HAP-1 (cell line): ENCODE measurements at regions not wholly inside any gene's neighbourhood (a gene's known extent, or its start where the extent isn't known, plus 50 kb on each side); places are given as distances from the start of the nearest gene placed in this dataset.

ENCODE experiments used
- DNase-seq, 2 experiments: peaks; one replicate each; pipeline ENCODE4 v3.0.0-alpha.2; 2016 to 2020; ENCODE audit warnings: low spot score in 2 of 2
- H3K27me3 ChIP-seq: fragments of 250-450 bp; sonication (Bioruptor Pico); 2 replicates; pipeline ENCODE4 v1.5.1; 2020; ENCODE audit warnings: low read depth, mild to moderate bottlenecking, moderate library complexity
- H3K36me3 ChIP-seq: fragments of 250-450 bp; sonication (Bioruptor Pico); replicated peaks from 2 replicates; pipeline ENCODE4 v1.5.1; 2020; ENCODE audit warnings: mild to moderate bottlenecking
- H3K4me1 ChIP-seq: fragments of 250-450 bp; sonication (Bioruptor Pico); 2 replicates; pipeline ENCODE4 v1.5.1; 2020; ENCODE audit warnings: mild to moderate bottlenecking
- H3K4me3 ChIP-seq: fragments of 250-450 bp; sonication (Bioruptor Pico); 2 replicates; pipeline ENCODE4 v1.5.1; 2020; ENCODE audit warnings: mild to moderate bottlenecking, moderate library complexity
- H3K9me3 ChIP-seq: fragments of 250-450 bp; sonication (Bioruptor Pico); 2 replicates; pipeline ENCODE4 v1.5.1; 2020; ENCODE audit warnings: mild to moderate bottlenecking, moderate library complexity
- in situ Hi-C: fragments of 300-500 bp; cut with MboI; formaldehyde crosslinking; loops from 3 replicates; pipeline ENCODE4 v1.14.3; 2020; ENCODE audit warnings: low sequenced_read_pairs, inconsistent platforms, mixed read lengths

DNA sequence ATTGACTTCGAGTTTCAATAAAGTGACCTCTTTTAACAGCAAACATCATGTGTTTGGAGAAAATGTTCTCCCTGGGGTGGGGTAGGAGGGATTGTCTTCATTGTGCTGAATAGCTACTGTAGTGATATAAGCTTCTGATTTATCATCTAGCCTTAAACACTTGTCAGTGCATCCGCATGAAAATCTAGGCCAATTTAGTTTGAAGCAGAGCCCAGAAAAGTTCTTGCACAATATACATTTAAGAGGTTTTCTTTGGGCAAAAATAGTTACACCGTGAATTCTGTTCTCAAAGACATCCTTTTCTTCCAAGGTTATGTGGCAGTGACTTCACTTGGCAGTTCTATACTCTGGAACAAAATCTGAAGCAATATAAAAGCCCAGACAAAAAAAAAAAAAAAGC, 136.0 kb upstream of the IFNG-AS1 start:
- Histone ChIP-seq H3K4me3 (no peak overlapping the region), H3K9me3 (no peaks in the 10 kb centered on the region; the same call in 1 of the 2 replicates), H3K27me3 (0 out of 2 replicates have a peak, but pooled peaks cover 4% of the 10 kb centered on the region), H3K4me1 (no peaks in the 10 kb centered on the region), H3K36me3 (no peaks in the 10 kb centered on the region)
- DNase-seq = no peak
- in situ Hi-C loops = no loop called here

DNA sequence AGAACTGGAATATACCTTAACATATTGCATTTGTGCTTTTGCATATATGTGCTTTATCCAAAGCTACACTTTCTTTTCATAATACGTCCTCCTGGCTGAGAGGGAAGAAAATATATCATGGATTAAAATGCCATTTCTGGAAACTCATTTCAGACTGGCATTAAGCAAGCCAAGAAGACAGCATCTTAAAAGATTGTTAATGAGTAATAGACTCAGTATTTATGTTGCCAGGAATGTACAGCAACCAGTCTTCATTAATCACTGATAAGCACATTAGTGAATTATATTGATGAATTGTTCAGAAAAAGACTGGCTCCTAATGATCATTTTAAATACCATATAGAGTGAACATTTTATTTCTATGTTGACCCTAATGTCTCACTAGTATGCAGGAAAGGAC, 134.9 kb upstream of the IFNG-AS1 start:
- in situ Hi-C loops = no loop called here
- Histone ChIP-seq H3K4me1 (no peaks in the 10 kb centered on the region), H3K27me3 (0 out of 2 replicates have a peak, but pooled peaks cover 4% of the 10 kb centered on the region), H3K36me3 (no peaks in the 10 kb centered on the region), H3K4me3 (no peak overlapping the region), H3K9me3 (no peaks in the 10 kb centered on the region; the same call in 1 of the 2 replicates)
- no peak for DNase-seq

DNA sequence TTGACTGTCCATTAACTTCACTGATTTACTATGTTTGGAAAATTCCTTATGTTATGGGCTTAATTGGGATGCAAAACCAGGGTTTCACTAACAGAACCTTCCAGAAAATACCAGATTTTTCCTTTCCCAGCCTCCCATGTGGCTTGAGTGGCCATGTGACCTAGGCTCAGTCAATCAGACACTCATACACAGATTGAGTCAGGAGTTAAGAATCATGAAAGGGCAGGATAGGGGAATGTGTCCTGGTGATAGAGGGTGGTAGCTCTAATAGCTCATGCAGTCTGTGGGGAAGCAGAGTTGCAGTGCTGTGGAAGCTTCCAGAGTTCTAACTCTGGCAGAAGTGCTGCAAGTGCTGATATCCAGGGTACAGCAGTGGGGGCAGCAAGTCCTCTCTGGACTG, 134.1 kb upstream of the IFNG-AS1 start:
- H3K4me1 ChIP-seq = no peaks in the 10 kb centered on the region
- no peak overlapping the region for H3K4me3 ChIP-seq
- DNase-seq = no peak
- H3K27me3 ChIP-seq = 0 out of 2 replicates have a peak, but pooled peaks cover 4% of the 10 kb centered on the region
- in situ Hi-C loops = no loop called here
- H3K9me3 ChIP-seq = no peaks in the 10 kb centered on the region; the same call in 1 of the 2 replicates
- H3K36me3 ChIP-seq = no peaks in the 10 kb centered on the region

DNA sequence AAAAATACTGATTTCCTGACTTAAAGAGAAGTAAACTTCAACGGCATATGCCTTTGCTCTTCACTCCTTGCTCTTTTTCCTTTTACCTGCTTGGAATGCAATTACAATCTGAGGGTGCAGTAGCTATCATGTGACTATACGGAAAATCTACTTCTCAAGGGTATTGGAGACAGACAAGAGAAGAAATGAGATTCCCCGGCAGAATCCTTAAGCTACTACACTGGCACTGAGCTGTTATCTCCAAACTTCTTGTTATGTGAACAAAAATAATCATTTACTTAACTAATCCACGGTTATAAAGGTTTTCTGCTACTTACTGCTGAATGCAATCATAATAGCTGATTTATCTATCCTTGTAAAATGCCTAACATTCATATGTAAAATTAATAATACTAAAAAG, 118.0 kb upstream of the IFNG-AS1 start:
- H3K4me3 ChIP-seq = no peak overlapping the region
- DNase-seq = no peak
- in situ Hi-C loops = no loop called here
- H3K4me1 ChIP-seq = no peaks in the 10 kb centered on the region
- H3K27me3 ChIP-seq = no peaks in the 10 kb centered on the region
- H3K9me3 ChIP-seq = no peaks in the 10 kb centered on the region
- H3K36me3 ChIP-seq = no peaks in the 10 kb centered on the region

DNA sequence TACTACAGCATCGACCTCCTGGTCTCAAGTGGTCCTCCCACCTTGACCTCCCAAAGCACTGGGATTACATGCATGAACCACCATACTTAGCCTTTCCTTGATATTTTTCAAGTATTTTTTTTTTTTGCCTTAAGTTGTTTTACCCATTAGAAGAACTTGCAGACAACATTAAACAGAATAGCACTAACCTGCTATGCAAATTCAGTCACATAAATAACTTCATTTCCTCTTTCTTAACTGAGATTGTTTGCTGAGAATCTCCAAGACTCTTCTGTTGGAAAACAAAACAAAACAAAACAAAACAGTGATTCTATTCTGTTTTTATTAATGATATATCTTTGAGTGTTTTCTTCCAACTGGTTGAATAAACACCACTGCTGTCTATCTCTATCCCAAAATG, 115.9 kb upstream of the IFNG-AS1 start:
- Histone ChIP-seq H3K4me3 (no peak overlapping the region), H3K27me3 (no peaks in the 10 kb centered on the region), H3K36me3 (no peaks in the 10 kb centered on the region), H3K4me1 (no peaks in the 10 kb centered on the region), H3K9me3 (no peaks in the 10 kb centered on the region)
- in situ Hi-C loops = no loop called here
- DNase-seq = no peak

DNA sequence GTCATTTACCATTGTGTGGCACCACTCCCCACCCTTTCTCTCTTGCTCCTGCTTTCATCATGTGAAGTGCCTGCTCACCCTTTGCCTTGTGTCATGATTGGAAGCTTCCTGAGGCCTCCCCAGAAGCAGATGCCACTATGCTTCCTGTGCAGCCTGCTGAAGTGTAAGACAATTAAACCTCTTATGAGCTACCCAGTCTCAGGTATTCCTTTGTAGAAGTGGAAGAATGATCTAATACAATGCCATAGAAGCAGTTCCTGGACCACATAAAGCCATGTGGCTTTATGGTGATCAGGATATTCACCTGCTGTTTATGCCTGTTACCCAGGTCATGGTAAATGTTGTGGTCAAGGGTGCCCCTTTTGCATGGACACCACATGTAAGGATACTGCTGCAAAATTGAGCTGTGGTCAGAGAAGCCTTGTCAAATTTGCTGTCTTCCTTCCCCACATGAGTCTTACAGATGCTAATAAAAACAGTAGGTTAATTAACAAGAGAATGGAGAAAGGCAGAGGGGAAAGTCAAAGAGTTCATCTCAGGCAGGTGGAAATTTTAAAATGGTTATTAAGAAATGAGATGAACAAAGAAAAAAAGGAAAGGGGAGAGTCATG, 112.8 kb upstream of the IFNG-AS1 start:
- in situ Hi-C loops = no loop called here
- no peaks in the 10 kb centered on the region for H3K9me3 ChIP-seq
- no peaks in the 10 kb centered on the region for H3K36me3 ChIP-seq
- no peak for DNase-seq
- no peaks in the 10 kb centered on the region for H3K4me1 ChIP-seq
- H3K27me3 ChIP-seq = no peaks in the 10 kb centered on the region
- H3K4me3 ChIP-seq = no peak overlapping the region

DNA sequence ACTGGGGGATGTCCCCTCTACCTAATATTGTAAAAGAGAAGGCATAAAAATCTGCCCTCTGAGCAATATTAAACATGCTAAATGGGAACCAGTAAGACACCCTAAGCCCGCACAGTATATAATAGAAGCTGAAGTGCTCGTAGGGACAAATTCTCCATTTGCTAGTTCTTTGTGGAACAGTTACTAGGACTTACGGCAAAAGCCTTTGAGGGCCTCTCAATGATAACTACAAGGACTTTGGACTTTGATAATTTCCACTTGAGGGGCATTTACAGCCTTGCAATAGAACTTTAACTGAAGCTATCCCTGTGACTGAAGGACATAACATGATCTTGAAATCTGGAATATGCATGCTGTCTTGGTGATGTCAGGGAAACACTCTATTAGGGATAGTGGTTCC, 111.5 kb upstream of the IFNG-AS1 start:
- in situ Hi-C loops = no loop called here
- Histone ChIP-seq H3K36me3 (no peaks in the 10 kb centered on the region), H3K9me3 (no peaks in the 10 kb centered on the region), H3K27me3 (no peaks in the 10 kb centered on the region), H3K4me3 (no peak overlapping the region), H3K4me1 (no peaks in the 10 kb centered on the region)
- DNase-seq = no peak

DNA sequence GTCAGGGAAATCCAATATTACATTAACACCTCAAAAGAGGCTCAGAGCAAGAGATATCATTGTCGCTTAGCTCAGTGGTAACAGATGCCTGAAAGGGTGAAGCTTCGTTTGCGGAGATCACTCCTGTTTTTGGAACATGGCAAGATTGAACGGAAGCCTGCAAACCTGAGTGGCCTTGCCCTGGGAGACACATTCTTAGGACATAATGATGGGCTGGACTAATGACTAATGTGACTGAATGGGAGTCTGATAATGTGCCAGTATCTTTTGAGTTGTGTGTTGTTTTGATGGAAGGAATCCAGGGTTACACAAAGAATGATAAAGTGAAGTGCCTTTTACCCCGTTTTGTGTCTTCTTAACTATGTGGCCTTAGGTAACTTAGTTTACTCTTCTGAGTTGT, 109.3 kb upstream of the IFNG-AS1 start:
- H3K9me3 ChIP-seq = no peaks in the 10 kb centered on the region
- H3K27me3 ChIP-seq = no peaks in the 10 kb centered on the region
- DNase-seq = no peak
- no peak overlapping the region for H3K4me3 ChIP-seq
- in situ Hi-C loops = no loop called here
- H3K4me1 ChIP-seq = no peaks in the 10 kb centered on the region
- no peaks in the 10 kb centered on the region for H3K36me3 ChIP-seq

DNA sequence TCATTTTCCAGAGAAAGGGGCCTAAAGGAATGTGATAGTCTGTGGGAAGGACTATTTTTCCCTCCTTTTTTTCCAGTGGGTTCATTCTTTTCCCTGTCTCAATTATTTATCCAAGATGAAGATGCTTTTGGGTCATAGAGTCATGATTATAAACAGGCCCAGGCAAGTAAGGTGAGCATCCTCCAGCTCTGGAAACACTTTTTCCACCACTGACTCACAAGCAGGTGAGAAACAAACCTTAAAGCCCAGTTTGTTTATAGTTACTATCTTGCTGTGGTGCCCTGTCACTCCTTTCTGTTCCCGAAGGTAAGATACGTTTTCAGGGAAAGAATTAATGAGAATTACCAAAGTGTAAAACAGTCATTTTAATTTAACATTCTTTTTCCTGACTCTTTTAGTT, 107.7 kb upstream of the IFNG-AS1 start:
- no peak for DNase-seq
- H3K27me3 ChIP-seq = no peaks in the 10 kb centered on the region
- H3K9me3 ChIP-seq = no peaks in the 10 kb centered on the region
- no peaks in the 10 kb centered on the region for H3K36me3 ChIP-seq
- H3K4me1 ChIP-seq = no peaks in the 10 kb centered on the region
- in situ Hi-C loops = no loop called here
- no peak overlapping the region for H3K4me3 ChIP-seq

DNA sequence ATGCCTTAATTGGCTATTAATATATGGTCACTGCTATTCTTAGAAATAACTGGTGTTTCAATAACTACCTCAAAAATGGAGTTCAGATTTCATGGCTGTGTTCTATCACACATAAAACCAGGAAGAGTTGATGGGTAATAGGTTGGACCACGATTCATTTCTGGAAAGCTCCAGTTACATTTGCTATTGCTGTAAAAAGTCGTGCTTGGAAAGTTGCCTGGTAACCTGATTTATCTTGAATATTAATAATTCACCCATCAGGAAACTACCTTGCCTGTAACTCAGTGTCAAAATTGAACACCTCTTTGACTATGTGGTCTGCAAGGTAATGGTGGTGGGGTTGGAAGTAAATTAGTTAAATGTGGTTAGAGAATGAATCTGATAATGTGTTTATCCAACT, 104.7 kb upstream of the IFNG-AS1 start:
- Histone ChIP-seq H3K9me3 (no peaks in the 10 kb centered on the region), H3K4me1 (no peaks in the 10 kb centered on the region), H3K36me3 (no peaks in the 10 kb centered on the region), H3K4me3 (no peak overlapping the region), H3K27me3 (no peaks in the 10 kb centered on the region)
- no peak for DNase-seq
- in situ Hi-C loops = no loop called here

DNA sequence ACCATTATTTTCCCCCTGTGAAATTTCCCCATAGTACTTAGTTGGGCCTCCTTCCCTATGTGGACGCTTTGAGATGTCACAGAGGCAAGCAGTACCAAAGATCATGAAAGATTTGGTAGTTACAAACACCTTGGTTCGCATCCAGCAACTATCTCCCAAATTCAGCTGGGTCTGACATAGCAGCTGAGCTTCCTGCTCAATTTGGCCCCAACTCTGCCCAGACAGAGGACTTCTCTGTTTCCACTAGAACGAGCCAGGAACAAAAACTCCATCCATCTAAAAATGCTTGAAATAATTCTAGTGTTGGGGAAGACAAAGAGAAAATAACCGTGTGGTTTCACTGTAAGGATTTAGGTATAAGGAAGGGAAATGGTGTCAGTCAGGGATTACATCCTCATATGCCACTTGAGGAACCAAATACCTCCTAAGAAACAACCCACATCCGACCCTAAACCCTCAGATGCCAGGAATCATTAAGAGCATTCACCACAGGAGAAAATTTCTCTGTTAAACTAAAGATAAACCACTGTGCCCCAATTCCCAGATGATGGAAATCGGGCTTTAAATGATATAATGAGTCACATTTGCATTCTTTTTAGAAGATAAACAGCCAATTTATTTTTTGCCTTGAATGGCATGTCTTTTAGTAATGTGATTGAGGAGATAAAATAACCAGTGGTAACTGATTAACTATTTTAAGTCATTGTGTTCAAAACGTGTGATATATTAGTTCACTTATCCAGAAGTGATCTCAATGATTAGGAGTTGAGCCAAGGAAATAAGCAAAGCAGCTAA, 103.7 kb upstream of the IFNG-AS1 start:
- no peaks in the 10 kb centered on the region for H3K4me1 ChIP-seq
- H3K27me3 ChIP-seq = no peaks in the 10 kb centered on the region
- H3K4me3 ChIP-seq = no peak overlapping the region
- no peak for DNase-seq
- in situ Hi-C loops = no loop called here
- no peaks in the 10 kb centered on the region for H3K9me3 ChIP-seq
- H3K36me3 ChIP-seq = no peaks in the 10 kb centered on the region

DNA sequence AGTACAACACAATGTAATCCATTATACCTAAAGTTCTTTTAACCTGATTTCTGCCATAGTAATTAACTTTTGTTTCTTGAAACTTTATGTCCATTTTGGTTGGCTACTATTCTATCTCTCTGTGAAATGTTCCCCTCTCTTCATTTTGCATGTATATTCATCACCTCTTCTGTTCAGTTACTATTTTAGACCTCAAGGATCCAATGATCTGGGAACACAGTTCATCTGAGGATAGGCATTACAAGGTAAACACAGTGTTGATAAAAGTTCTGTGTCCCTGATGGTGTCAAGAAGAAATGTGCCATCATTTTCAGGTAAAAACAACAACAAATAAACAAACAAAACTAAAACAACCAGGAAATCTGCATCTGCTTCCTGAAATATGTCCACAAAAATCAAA, 102.2 kb upstream of the IFNG-AS1 start:
- Histone ChIP-seq H3K27me3 (no peaks in the 10 kb centered on the region; the same call in 1 of the 2 replicates), H3K36me3 (no peaks in the 10 kb centered on the region), H3K9me3 (no peaks in the 10 kb centered on the region), H3K4me1 (no peaks in the 10 kb centered on the region), H3K4me3 (no peak overlapping the region)
- in situ Hi-C loops = no loop called here
- no peak for DNase-seq

DNA sequence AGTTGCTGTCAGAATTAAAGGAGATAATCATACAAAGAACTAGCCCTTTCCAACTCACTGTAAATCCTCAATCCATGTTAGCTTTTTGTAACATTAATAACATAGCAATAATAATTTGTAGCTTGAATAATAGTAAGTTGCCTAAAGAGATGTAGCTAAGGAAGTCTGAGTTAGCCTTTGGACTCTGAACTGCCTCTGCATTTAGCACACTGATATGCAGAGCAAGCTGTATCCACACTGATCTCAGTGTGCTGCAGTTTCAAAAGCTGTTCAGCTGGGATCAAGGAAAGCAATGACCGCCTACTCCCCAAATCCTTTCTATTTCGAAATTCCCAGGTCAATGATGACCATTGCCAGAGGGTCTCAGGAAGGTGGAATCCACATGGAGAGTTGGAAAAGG, 99.3 kb upstream of the IFNG-AS1 start:
- H3K4me3 ChIP-seq = no peak overlapping the region
- no peaks in the 10 kb centered on the region; the same call in 1 of the 2 replicates for H3K27me3 ChIP-seq
- no peak for DNase-seq
- H3K4me1 ChIP-seq = no peaks in the 10 kb centered on the region
- no peaks in the 10 kb centered on the region for H3K9me3 ChIP-seq
- H3K36me3 ChIP-seq = no peaks in the 10 kb centered on the region
- in situ Hi-C loops = no loop called here

DNA sequence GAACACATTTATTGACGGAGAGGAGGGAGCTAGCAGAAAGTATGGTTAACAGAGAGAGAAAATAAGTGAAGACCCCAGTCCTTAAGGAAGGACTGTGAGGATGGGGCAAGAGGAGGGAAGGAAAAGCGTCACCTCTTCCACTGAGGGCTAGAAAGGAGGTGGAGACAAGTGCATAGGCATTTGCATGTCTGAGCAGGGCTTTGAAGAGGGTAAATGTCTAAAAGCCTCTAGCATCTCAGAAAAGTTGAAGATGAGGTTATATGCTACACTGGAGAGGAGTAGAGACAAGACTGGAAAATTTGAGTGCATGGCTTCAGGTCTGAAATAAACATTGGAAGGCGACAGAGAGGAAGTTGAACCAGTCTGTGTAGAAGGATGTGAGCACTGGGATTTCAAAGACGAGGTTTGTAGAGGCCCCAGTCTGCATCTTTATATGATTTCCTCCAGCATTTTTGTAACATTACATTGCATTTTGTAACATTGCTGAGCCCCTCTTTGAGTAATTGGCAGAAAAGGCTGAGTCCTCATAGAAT, 98.5 kb upstream of the IFNG-AS1 start:
- Histone ChIP-seq H3K4me3 (no peak overlapping the region), H3K27me3 (no peaks in the 10 kb centered on the region; the same call in 1 of the 2 replicates), H3K9me3 (no peaks in the 10 kb centered on the region), H3K4me1 (no peaks in the 10 kb centered on the region), H3K36me3 (no peaks in the 10 kb centered on the region)
- DNase-seq = no peak
- in situ Hi-C loops = no loop called here
